ENCODE measurements at regions not wholly inside any gene's neighbourhood (a gene's known extent, or its start where the extent isn't known, plus 50 kb on each side); places are given as distances from the start of the nearest gene placed in this dataset.

GRCh38 chr5:4384649-4385048 lies 755.5 kb upstream of the ADAMTS16 start:
- no peak overlapping the region for H3K27ac ChIP-seq (ENCODE audit: low read length)

GRCh38 chr5:4386152-4386551 lies 754.0 kb upstream of the ADAMTS16 start:
- no peaks in the 10 kb centered on the region for H3K36me3 ChIP-seq (ENCODE audit: control insufficient read depth, low read depth, low read length)
- no peak overlapping the region for H3K27ac ChIP-seq (ENCODE audit: low read length)
- H3K9me3 ChIP-seq (ENCODE audit: control insufficient read depth, low read depth, low read length) = no peaks in the 10 kb centered on the region
- no peaks in the 10 kb centered on the region for H3K27me3 ChIP-seq (ENCODE audit: control insufficient read depth, insufficient read depth, low read length)
- H3K4me1 ChIP-seq (ENCODE audit: control insufficient read depth, low read depth, low read length) = no peaks in the 10 kb centered on the region
- H3K4me3 ChIP-seq (ENCODE audit: low read length) = no peak overlapping the region
- no peak overlapping the region for H3K9ac ChIP-seq (ENCODE audit: low read length)

More at GRCh38 chr5:4384649-4385048, 755.5 kb upstream of the ADAMTS16 start:
- Histone ChIP-seq H3K36me3 (ENCODE audit: control insufficient read depth, low read depth, low read length) (no peaks in the 10 kb centered on the region), H3K4me3 (ENCODE audit: low read length) (no peak overlapping the region), H3K27me3 (ENCODE audit: control insufficient read depth, insufficient read depth, low read length) (no peaks in the 10 kb centered on the region), H3K4me1 (ENCODE audit: control insufficient read depth, low read depth, low read length) (no peaks in the 10 kb centered on the region), H3K9me3 (ENCODE audit: control insufficient read depth, low read depth, low read length) (no peaks in the 10 kb centered on the region), H3K9ac (ENCODE audit: low read length) (no peak overlapping the region)

GRCh38 chr5:4387290-4387689 lies 752.8 kb upstream of the ADAMTS16 start:
- H3K27ac ChIP-seq (ENCODE audit: low read length) = no peak overlapping the region
- no peaks in the 10 kb centered on the region for H3K36me3 ChIP-seq (ENCODE audit: control insufficient read depth, low read depth, low read length)
- no peaks in the 10 kb centered on the region for H3K9me3 ChIP-seq (ENCODE audit: control insufficient read depth, low read depth, low read length)
- no peaks in the 10 kb centered on the region for H3K4me1 ChIP-seq (ENCODE audit: control insufficient read depth, low read depth, low read length)
- no peak overlapping the region for H3K4me3 ChIP-seq (ENCODE audit: low read length)
- H3K27me3 ChIP-seq (ENCODE audit: control insufficient read depth, insufficient read depth, low read length) = no peaks in the 10 kb centered on the region
- no peak overlapping the region for H3K9ac ChIP-seq (ENCODE audit: low read length)

- Histone ChIP-seq H3K9ac (ENCODE audit: low read length) (no peak overlapping the region), H3K9me3 (ENCODE audit: control insufficient read depth, low read depth, low read length) (peaks cover 6% of the 10 kb centered on the region), H3K4me1 (ENCODE audit: control insufficient read depth, low read depth, low read length) (no peaks in the 10 kb centered on the region)
Observed at GRCh38 chr5:4395752-4396151, 744.4 kb upstream of the ADAMTS16 start.

DNA sequence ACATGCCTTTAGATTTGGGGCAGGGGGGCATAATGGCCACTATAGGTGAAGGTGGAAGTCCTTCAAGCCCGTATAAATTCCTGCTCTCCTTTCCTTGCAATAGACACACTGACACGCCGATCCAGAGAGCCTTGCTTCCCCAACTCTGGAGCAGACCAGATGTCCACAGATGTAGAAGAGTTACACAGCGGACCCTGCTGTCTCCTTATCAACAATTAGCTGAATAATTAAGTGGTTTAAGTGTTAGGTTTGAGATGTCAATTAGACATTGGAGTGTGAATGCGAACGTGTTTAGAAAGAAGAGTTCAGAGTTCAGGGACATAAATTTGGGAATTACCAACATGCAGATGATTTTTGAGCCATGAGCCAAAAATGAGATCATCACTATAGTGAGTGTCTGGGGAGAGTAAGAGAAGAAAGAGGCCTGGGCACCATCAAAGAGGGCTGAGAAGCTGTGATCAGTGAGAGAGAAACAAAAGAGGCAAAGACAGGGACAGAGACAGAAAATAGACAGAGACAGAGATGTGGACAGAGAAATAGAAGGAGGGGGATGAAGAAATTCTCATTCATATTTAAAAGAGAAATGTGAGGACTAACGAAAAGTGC lies 734.4 kb upstream of the ADAMTS16 start:
- Histone ChIP-seq H3K36me3 (ENCODE audit: control insufficient read depth, low read depth, low read length) (no peaks in the 10 kb centered on the region), H3K9ac (ENCODE audit: low read length) (no peak overlapping the region), H3K27ac (ENCODE audit: low read length) (no peak overlapping the region), H3K9me3 (ENCODE audit: control insufficient read depth, low read depth, low read length) (no peaks in the 10 kb centered on the region), H3K4me3 (ENCODE audit: low read length) (no peak overlapping the region), H3K27me3 (ENCODE audit: control insufficient read depth, insufficient read depth, low read length) (no peaks in the 10 kb centered on the region), H3K4me1 (ENCODE audit: control insufficient read depth, low read depth, low read length) (no peaks in the 10 kb centered on the region)

More at GRCh38 chr5:4395752-4396151, 744.4 kb upstream of the ADAMTS16 start:
- Histone ChIP-seq H3K27me3 (ENCODE audit: control insufficient read depth, insufficient read depth, low read length) (no peaks in the 10 kb centered on the region), H3K36me3 (ENCODE audit: control insufficient read depth, low read depth, low read length) (no peaks in the 10 kb centered on the region), H3K27ac (ENCODE audit: low read length) (no peak overlapping the region), H3K4me3 (ENCODE audit: low read length) (no peak overlapping the region)

DNA sequence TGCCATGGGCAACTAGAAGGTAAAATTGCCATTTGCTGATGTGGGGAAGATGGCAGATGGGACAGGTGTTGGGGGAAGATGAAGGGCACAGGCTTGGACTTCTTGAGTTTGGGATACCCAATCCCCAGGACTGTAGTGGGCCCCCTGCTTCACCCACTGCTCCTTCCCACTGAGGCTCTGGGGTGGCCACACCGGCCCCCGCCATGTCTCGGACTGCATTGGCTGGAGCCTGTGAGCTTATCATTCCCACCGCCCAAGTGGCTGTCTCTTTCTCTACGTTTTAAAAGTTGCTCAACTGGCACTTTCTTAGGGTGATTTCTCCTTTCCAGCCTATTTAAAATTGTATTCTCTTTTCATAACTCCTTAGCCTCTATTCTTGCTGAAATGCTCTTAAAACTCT lies 730.0 kb upstream of the ADAMTS16 start:
- H3K9me3 ChIP-seq (ENCODE audit: control insufficient read depth, low read depth, low read length) = no peaks in the 10 kb centered on the region
- no peak overlapping the region for H3K27ac ChIP-seq (ENCODE audit: low read length)
- no peaks in the 10 kb centered on the region for H3K27me3 ChIP-seq (ENCODE audit: control insufficient read depth, insufficient read depth, low read length)

GRCh38 chr5:4411664-4412063 lies 728.5 kb upstream of the ADAMTS16 start:
- no peaks in the 10 kb centered on the region for H3K36me3 ChIP-seq (ENCODE audit: control insufficient read depth, low read depth, low read length)
- no peaks in the 10 kb centered on the region for H3K4me1 ChIP-seq (ENCODE audit: control insufficient read depth, low read depth, low read length)
- no peaks in the 10 kb centered on the region for H3K9me3 ChIP-seq (ENCODE audit: control insufficient read depth, low read depth, low read length)
- H3K27ac ChIP-seq (ENCODE audit: low read length) = no peak overlapping the region
- H3K9ac ChIP-seq (ENCODE audit: low read length) = no peak overlapping the region
- no peaks in the 10 kb centered on the region for H3K27me3 ChIP-seq (ENCODE audit: control insufficient read depth, insufficient read depth, low read length)
- no peak overlapping the region for H3K4me3 ChIP-seq (ENCODE audit: low read length)

More for the DNA sequence above, 730.0 kb upstream of the ADAMTS16 start:
- Histone ChIP-seq H3K4me1 (ENCODE audit: control insufficient read depth, low read depth, low read length) (no peaks in the 10 kb centered on the region), H3K4me3 (ENCODE audit: low read length) (no peak overlapping the region), H3K9ac (ENCODE audit: low read length) (no peak overlapping the region), H3K36me3 (ENCODE audit: control insufficient read depth, low read depth, low read length) (no peaks in the 10 kb centered on the region)

GRCh38 chr5:4413996-4414395 lies 726.1 kb upstream of the ADAMTS16 start:
- no peak overlapping the region for H3K9ac ChIP-seq (ENCODE audit: low read length)
- no peak overlapping the region for H3K27ac ChIP-seq (ENCODE audit: low read length)
- H3K9me3 ChIP-seq (ENCODE audit: control insufficient read depth, low read depth, low read length) = no peaks in the 10 kb centered on the region
- no peaks in the 10 kb centered on the region for H3K27me3 ChIP-seq (ENCODE audit: control insufficient read depth, insufficient read depth, low read length)
- no peaks in the 10 kb centered on the region for H3K36me3 ChIP-seq (ENCODE audit: control insufficient read depth, low read depth, low read length)
- no peaks in the 10 kb centered on the region for H3K4me1 ChIP-seq (ENCODE audit: control insufficient read depth, low read depth, low read length)
- no peak overlapping the region for H3K4me3 ChIP-seq (ENCODE audit: low read length)

- H3K4me1 ChIP-seq (ENCODE audit: control insufficient read depth, low read depth, low read length) = no peaks in the 10 kb centered on the region
- H3K9ac ChIP-seq (ENCODE audit: low read length) = no peak overlapping the region
- no peaks in the 10 kb centered on the region for H3K9me3 ChIP-seq (ENCODE audit: control insufficient read depth, low read depth, low read length)
Observed at GRCh38 chr5:4418084-4418483, 722.0 kb upstream of the ADAMTS16 start.

GRCh38 chr5:4419281-4419680 lies 720.8 kb upstream of the ADAMTS16 start:
- Histone ChIP-seq H3K4me1 (ENCODE audit: control insufficient read depth, low read depth, low read length) (no peaks in the 10 kb centered on the region), H3K9me3 (ENCODE audit: control insufficient read depth, low read depth, low read length) (no peaks in the 10 kb centered on the region), H3K36me3 (ENCODE audit: control insufficient read depth, low read depth, low read length) (no peaks in the 10 kb centered on the region), H3K27ac (ENCODE audit: low read length) (no peak overlapping the region), H3K4me3 (ENCODE audit: low read length) (no peak overlapping the region), H3K9ac (ENCODE audit: low read length) (no peak overlapping the region), H3K27me3 (ENCODE audit: control insufficient read depth, insufficient read depth, low read length) (no peaks in the 10 kb centered on the region)

More at GRCh38 chr5:4418084-4418483, 722.0 kb upstream of the ADAMTS16 start:
- Histone ChIP-seq H3K27ac (ENCODE audit: low read length) (no peak overlapping the region), H3K27me3 (ENCODE audit: control insufficient read depth, insufficient read depth, low read length) (no peaks in the 10 kb centered on the region), H3K36me3 (ENCODE audit: control insufficient read depth, low read depth, low read length) (no peaks in the 10 kb centered on the region), H3K4me3 (ENCODE audit: low read length) (no peak overlapping the region)

DNA sequence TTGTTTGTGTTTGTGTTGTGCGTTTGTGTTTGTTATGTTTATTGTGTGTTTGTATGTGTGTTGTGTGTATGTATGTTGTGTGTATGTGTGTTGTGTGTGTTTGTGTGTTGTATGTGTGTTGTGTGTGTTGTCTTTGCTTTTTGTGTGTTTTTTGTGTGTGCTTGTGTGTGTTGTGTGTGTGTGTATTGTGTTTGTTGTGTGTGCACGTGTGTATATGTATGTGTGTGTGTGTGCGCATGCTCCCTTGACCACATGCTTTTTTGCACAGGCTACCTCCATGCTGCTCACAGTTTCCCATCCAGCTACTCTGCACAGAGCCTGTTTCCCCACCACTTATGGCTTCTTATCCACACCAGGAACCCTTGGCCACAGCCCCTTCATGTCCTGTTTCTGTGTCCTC lies 720.0 kb upstream of the ADAMTS16 start:
- H3K27me3 ChIP-seq (ENCODE audit: control insufficient read depth, insufficient read depth, low read length) = no peaks in the 10 kb centered on the region
- H3K36me3 ChIP-seq (ENCODE audit: control insufficient read depth, low read depth, low read length) = no peaks in the 10 kb centered on the region
- H3K9ac ChIP-seq (ENCODE audit: low read length) = no peak overlapping the region
- H3K4me1 ChIP-seq (ENCODE audit: control insufficient read depth, low read depth, low read length) = no peaks in the 10 kb centered on the region
- H3K9me3 ChIP-seq (ENCODE audit: control insufficient read depth, low read depth, low read length) = no peaks in the 10 kb centered on the region
- H3K4me3 ChIP-seq (ENCODE audit: low read length) = no peak overlapping the region
- H3K27ac ChIP-seq (ENCODE audit: low read length) = no peak overlapping the region

DNA sequence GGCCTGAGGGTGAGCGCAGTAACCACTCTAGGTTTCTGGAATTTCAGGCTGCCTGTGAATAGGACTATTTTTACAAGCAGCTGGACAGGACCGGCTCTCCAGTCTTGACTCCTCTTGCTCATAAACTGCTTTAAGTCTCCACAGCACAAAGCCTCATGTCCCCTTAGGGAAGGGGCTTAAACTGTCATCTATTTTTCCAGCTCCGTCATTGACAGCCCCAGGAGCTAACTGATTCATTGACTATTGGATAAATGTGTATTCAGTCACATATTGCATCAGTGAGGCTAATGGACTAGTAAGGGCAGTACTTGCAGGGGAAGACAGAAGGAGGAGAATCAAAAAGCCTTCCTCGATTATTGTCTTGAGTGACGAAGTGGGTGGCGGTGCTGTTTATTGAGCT lies 719.4 kb upstream of the ADAMTS16 start:
- Histone ChIP-seq H3K36me3 (ENCODE audit: control insufficient read depth, low read depth, low read length) (no peaks in the 10 kb centered on the region), H3K27me3 (ENCODE audit: control insufficient read depth, insufficient read depth, low read length) (no peaks in the 10 kb centered on the region), H3K4me1 (ENCODE audit: control insufficient read depth, low read depth, low read length) (no peaks in the 10 kb centered on the region), H3K9ac (ENCODE audit: low read length) (no peak overlapping the region), H3K9me3 (ENCODE audit: control insufficient read depth, low read depth, low read length) (no peaks in the 10 kb centered on the region), H3K27ac (ENCODE audit: low read length) (no peak overlapping the region), H3K4me3 (ENCODE audit: low read length) (no peak overlapping the region)
